COR-L47 (cell line): ENCODE measurements at regions not wholly inside any gene's neighbourhood (a gene's known extent, or its start where the extent isn't known, plus 50 kb on each side); places are given as distances from the start of the nearest gene placed in this dataset.

Experiments used
- DNase-seq: peaks from one replicate; lab custom pipeline; 2025; lab: John Stamatoyannopoulos, UW

DNA sequence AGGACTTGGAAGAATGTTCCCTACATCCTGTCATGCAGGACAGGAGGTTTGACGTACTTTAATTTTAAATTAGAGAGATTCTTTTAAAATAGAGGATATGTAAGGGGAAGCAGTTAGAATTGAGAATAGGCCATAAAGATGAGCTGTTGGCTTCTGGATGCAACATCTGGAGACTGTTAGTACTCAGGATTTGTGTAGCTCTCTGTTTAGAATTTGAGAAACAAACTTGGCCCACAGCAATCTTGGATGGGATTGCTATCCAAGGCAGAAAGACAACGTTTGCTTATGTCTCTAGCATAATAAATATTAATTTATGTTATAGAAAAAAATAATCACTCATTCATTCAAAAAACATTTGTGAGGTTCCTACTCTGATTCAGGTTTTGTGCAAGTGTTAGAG lies 398.4 kb upstream of the NOVA1 start:
- no peak for DNase-seq

DNA sequence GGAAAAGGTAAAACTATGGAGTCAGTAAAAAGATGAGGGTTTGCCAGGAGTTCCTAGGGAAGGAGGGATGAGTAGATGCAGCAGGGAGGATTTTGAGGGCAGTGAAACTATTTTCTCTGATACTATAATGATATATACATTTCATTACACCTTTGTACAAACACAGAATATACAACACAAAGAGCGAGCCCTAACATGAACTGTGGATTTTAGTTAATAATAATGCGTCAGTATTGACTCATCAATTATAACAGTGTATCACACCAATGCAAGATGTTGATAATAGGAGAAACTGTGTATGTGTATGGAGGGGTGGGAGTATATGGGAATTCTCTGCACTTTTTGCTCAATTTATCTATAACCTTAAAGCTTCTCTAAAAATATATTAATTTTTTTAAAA lies 404.3 kb upstream of the NOVA1 start:
- no peak for DNase-seq

DNA sequence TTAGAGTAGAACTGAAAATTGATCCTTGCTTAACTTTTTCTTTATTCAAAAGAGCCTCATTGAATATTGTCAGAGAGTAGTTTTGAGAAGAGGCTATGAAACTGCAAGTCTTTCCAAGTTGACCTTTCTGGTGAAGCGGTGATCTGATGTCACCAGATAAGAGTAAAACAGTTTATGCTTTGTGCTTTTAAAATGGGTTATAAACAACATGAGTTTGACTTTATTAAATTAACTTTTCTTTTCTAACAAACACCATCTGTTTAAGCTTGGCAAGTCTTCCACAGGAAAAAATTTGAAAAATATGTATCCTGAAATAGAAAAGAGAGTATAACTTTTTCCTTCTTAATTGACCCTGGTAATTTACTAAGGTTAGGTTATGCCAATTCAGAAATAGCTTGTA lies 408.7 kb upstream of the NOVA1 start:
- DNase-seq, result no peak

DNA sequence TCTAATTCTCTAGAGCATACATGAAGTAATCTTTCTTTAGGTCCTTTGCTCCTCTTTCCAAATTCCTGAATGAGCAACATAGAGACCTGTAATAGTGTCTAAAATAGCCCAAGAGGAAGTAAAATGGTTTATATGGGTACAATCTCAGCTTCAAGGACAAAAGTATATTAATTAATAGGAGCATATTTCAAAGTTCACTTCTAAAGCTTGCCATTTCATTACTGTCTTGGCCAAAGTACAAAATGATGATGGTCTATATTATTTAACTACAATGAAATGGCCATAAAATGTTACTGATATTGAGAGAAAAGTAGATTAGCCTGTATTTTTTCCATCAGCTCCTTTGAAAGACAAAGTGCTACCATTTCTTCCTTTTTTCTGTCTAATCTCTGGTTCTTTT lies 410.4 kb upstream of the NOVA1 start:
- DNase-seq, result no peak

DNA sequence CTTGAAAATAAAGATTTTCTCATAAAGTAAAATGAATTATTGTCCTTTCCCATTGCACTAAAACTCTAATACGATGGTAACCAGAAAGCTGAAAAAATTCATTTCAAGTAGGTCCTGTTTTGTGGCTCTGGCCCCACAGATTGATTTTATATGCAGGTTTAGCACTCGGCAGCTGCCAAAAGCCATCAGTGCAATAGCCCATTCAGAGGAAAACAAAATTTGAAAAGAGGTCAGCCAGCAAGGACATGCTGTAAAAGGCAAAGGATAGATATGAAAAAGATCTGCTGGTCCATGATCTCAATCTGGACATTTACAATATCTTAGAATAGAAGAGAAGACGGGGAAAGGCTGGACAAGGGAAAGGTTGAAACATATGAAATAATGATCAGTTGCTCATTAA lies 414.8 kb upstream of the NOVA1 start:
- no peak for DNase-seq

DNA sequence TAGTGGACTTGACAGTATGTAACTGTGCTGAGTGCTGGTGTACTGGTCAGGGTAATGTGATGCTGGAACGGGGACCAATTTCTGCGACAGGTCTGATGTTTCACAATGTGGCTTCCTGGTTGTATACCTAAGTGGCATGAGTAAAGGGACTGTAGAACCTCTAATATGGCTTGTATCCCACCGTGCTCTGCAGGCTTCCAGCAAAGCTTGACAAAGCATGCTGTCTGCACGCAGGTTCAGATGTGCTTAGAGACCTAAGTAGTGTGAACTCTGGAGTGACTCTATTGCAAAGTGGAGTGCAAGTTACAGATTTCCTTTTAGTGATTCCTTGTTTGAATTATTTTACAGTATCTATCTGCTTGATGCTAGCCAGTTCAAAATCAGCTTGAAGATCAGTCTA lies 415.8 kb upstream of the NOVA1 start:
- no peak for DNase-seq

DNA sequence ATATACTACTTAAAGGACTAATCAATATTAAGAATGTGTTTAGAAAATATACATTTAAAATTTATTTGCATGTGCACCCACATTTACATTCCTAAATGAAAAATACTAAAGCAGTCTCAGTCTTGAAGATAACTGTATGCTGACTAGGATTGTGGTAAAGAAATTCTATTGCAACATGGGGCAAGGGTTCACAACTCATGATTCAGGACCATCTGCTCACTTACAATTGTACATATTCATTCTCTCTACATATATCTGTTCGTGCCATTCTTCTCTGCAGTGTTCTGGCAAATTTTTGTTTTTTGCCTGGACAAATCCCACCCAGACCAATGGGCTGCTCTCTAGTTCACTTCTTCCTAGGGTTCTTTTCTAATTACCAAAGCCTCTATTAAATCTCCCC lies 417.2 kb upstream of the NOVA1 start:
- no peak for DNase-seq

DNA sequence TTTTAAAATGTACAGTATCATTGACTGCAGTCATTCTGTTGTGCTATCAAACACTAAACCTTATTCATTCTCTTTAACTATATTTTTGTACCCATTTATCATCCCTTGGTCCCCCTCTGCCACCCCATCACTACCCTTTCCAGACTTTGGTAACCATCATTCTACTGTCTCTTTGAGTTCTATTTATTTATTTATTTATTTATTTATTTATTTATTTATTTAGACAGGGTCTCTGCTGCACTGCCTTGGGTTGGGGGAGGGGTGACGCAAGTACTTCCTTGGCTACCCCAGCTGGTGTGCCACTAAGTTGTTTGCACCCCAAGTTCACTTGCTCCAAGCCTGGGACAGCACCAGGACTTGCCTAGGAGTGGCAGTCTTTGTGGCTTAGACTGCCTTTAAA lies 427.8 kb upstream of the NOVA1 start:
- no peak for DNase-seq

DNA sequence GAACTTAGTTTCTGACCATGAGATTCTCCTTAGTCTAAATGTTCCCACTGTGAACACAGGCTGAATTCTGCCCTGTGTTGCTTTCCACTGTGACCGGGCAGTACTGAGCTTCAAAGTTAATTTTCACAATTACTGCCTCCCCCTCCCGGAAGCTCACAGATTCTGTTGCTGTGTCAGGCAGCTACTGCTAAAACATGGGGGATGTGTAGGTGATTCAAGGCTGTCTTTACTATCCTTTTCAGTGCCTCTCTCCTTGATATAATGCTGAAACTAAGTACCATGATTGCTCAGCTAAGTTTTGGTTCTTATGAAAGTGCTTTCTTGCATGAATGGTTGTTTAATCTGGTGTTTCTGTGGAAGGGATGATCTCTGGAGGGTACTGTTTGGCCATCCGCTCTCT lies 428.3 kb upstream of the NOVA1 start:
- no peak for DNase-seq

DNA sequence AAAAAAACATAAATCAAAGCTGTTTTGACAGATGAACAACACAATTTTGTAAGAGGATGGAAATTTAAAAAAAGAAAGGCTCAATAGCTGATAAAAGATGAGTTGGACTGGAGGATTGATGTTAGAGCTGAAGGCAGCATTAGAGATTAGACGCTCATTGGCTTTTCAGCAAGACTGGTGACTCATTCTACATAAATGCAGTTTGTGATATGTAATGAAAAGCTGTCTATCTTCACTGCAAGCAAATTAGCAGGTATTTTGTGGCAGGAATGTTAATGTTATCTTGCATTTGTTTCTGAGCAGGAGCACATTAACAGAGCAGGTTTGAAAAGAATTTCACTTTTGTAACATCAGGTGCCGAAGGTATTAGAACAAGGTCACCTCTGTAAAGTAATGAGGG lies 442.7 kb upstream of the NOVA1 start:
- DNase-seq, result no peak

DNA sequence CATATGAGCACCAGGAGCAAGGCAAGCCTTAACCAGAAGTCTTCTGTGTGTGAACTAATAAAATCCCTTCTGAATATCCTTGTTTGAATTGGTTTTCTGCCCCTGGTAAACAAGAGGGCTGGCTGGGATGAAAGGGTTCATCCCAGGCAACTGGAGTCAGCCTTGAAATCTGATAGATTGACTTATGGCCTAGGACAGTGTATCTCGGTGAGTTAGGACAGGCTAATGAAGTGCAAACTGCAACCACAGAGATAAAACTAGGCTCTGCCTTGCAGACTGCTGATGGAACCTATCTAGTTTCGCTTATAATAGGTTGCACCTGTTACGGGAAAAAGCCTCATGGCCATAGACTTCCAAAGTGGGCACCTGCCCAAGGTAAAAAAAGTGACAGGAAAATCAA lies 451.9 kb upstream of the NOVA1 start:
- DNase-seq, result no peak

DNA sequence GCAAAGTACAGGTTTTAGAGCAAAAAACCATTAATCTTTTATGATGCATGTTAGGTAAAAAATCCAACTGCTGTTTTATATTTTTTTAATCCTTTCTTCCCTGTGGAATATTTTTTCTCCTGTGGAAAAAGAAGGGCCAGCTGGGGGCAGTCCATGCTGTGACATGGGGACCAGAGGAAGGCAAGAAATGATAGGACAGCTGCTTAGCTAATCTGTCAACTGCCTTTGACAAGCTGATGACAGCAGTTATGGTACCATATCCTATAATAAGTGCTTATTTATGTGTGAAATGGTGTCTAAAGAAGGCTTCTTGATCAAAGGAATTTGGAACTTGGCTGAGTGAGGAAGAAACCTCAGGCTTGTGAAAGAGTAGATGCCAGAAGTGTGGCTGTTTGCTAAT lies 452.4 kb upstream of the NOVA1 start:
- DNase-seq, result no peak

DNA sequence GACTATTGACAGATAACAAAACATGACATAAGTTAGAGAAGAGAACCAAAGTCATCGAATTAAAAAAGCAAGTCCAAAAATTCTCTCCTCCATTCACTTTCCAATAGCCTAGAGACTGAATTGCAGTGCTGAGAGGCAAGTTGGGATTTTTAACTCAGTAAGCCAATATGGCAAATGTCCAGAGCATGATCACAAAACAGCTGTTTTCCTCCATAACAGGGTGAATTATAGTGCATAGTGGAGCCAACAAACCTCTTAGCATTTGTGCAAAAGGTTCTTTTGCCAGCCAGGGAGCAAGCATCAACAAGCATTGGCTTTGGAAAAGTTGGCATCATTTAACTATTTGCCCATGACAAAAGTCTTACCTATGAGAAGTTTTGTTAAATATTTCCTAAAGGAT lies 458.8 kb upstream of the NOVA1 start:
- no peak for DNase-seq

DNA sequence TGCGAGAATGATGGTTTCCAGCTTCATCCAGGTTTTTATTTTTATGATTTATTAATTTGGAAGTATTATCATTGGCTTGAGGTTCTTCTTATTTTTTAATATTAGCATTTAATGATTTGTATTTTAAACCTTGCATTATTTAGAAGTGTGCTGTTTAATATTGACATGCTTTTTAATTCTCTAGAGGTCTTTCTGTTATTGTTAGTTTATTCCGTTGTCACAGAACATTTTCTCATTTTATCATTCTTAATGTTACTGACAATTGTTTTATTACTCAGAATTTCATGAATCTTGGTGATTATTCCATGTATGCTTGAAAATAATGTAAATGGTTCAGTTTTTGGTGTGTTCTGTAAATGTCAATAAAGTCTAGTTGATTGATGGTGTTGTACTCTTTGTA lies 463.5 kb upstream of the NOVA1 start:
- DNase-seq, result no peak

DNA sequence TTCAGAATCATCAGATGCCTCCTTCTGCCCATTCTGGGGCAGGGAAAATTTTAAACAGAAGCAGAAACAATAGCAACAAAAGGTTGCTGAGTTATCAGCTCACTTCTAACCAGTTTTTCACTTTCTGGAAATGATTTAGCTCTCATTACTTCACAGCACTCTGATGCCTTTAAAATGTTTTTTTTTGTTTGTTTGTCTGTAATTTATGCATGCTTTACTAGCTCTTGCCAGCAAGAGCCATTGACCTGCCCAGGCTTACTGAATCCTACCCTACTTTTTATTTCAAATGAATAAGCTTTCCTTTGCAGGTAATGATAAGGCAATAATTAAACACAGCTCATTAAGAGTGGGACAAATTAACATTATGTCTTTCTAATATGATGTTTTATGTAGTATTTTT lies 466.1 kb upstream of the NOVA1 start:
- DNase-seq, result no peak

DNA sequence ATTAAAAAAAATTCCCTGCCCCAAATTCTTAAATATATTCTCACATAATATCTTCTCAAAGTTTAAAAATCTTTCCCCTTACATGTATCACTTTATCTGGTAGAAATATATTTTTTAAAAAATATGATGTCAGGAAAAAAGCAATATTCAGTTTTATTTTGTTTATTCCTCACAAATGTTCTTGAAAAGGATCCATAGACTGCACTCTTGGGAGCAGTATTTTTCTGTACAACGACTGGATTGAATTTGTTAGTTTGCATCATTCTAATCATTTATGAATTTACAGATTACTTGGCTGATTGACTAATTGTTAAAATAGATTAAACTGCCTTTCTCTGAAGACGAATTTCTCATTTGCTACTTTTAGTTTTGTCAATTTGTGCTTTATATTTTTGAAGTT lies 468.1 kb upstream of the NOVA1 start:
- no peak for DNase-seq

DNA sequence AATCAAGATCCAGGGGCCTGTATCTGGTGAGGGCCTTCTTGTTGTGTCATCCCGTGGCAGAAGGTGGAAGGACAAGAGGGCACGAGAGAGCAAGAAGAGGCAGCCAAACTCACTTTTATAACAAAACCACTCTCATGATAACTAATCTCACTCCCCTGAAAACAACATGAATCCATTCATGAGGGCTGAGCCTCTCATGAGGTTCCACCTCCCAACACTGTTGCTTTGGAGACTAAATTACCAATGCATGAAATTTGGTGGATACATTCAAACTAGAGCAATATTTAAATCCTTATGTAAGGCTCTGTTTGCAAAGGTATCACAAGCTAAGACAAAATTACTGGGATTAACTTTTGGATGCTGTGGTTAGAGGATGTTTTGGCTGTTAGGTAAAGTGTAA lies 470.1 kb upstream of the NOVA1 start:
- DNase-seq, result no peak

DNA sequence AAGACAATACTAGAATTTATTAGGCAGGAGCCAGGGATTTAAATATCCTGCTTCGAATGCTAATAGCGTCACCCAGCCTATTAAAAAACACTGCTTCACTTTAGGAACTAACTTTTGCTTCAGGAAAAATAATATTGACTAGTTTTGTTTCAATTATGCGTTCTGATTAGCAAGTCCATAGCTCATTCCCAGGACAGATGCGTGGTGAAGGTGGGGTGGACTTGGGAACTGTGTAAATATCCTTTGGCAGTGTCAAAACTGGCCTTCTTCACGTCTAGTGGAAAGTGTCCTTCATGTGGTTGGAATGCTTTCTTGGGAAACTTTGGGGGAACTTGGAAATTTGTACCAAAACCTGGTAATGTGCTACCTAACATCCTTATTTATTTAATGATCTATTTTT lies 474.8 kb upstream of the NOVA1 start:
- no peak for DNase-seq

DNA sequence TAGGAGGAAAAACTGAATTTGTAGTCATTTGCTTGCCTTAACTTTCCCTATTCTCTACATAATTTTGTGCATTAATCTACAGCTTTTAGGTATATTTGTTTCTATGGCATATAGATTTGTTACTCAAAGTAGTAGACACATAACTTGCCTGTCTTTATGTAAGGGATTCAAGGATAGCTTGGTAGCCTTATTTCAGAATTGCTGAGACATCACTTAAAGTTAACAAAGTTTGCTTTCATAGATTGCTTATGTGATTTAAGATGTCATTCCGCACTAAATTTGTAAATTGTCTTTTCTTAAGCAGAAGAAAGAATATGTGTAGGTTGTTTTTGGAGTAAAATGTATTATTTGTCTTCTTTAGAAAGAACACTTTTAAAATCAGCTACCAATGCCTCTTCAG lies 477.7 kb upstream of the NOVA1 start:
- DNase-seq, result no peak

DNA sequence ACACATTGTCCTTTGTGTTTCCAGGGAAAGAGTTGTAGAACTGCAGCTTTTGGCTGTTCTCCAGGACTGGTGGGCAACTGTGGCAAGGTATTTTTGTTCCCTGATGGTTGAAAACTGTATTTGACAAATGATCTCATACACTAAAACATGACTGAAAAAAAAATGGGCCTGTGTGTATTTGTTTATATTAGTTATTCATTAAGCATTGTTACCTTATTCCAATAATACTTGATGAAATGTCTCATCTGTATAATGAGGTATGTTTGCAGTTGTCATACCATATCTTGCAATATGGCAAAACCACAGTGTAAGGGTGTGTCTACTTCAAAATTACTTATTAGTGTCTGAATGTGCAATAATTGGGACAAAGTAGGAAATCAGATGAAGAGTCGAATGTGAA lies 479.4 kb upstream of the NOVA1 start:
- peak; percentile 58 for DNase-seq

DNA sequence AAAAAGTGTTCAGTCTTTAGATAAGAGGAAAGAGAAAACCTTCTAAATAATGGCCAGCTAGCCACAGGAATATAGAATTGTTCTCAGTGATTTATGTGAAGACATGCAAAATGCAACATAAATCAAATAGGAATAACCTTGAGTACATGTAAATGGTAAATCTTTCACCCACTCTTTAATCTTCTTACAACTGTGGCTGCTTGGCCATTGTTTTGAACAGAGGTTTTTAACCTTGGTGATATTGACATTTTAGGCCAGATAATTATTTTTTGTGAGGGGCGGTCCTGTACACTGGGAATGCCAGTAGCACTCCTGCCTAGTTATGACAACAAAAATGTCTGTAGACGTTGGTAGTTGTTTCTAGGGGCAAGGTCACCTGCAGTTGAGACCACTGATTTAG lies 479.9 kb upstream of the NOVA1 start:
- DNase-seq, result no peak

DNA sequence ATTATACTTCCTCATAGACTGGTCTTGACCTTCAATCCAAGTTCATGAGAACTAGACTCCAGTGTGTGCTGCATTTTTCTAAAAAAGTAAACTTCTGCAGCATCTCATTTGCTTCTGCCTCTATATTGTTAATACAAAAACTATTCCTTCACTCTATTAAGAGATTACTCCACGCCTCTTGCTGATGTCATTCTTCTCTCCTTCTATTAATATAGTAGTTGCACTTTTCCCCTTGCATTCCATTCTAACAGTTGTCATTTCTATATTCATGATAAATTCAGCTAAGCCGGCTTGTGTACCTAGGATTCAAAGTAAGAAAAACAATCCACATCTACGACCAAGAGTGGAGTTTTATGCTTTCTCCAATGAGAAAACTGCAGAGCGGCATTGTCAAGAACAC lies 480.4 kb upstream of the NOVA1 start:
- no peak for DNase-seq

DNA sequence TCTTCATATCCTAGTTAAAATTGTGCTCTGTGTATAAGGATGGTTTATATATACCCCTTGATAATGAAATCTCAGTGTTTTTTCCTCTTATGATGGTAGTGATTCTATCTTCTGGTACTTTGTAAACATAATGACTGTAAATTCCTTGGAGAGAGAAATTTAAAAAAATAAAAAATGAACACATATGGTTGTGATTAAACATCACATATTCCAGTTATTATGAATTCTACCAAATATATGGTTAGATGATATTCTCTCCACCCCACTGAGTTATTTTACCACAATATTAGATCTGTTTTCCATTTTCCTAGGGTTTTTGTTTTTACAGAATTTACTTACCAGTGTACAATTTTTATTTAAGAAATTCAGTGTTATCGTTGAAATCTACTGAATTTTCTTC lies 481.9 kb upstream of the NOVA1 start:
- no peak for DNase-seq

DNA sequence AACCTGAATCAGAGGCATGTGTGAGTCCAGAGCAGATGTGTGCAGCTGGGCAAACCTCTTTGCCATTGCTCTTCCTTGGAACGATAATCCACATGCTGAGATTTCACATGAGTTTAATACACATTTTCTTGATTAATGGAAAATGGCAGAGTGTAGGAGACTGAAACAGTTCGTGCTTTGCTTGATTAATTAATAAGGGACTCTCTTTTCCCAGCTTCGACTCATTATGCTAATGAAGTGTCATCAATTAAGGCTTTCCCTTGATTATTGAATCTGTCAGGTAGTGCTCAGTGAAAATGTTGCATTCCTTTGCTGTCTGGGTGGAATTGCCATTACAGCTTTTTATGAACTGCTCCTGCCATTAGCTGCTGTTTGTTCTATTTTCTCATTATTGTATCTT lies 487.7 kb upstream of the NOVA1 start:
- DNase-seq, result no peak

DNA sequence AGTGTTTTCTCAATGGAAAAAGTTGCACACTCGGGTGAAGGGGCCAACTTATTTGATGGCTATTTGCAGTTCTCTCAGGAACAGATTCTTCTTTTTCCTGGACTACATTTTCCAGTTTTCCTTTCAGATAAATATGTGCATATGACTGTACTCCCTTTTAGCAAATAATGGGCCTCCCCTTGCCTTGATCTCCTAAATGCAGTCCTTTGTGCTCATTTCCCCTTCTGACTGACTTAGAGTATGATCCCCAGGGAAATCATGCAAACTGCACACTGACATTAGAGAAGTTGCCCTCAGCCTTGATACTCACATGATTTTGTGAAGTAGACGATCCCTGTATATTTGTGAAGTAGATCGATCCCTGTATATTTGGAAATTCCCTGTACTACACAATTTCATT lies 492.9 kb upstream of the NOVA1 start:
- DNase-seq, result no peak

DNA sequence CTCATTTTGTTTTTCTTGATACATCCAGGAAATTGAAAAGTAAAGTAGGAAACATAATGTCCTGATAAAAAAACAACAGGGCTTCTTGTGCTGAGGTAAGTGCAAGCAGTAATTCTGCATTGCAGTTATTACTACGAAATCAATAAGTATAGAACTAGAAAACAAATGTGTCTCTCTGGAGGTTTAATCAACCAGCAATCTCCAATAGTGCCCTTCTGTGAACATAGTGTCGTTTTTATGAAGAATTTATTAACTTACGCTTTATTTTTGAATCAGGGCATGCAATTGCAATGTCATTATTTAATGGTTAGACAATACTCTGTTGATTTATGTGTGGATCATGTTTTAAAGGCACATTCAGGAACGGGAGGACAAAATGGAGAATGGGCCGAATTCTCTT lies 494.1 kb upstream of the NOVA1 start:
- DNase-seq, result no peak
